NCI-H2107 (cell line): ENCODE measurements at regions not wholly inside any gene's neighbourhood (a gene's known extent, or its start where the extent isn't known, plus 50 kb on each side); places are given as distances from the start of the nearest gene placed in this dataset.
"Not testable (repeated sequence)": the region's sequence is repeated elsewhere in the genome, so short reads cannot be mapped to it uniquely, and the experiment has no call there.

Experiments used
- DNase-seq: peaks from one replicate; lab custom pipeline; 2025; lab: John Stamatoyannopoulos, UW

DNA sequence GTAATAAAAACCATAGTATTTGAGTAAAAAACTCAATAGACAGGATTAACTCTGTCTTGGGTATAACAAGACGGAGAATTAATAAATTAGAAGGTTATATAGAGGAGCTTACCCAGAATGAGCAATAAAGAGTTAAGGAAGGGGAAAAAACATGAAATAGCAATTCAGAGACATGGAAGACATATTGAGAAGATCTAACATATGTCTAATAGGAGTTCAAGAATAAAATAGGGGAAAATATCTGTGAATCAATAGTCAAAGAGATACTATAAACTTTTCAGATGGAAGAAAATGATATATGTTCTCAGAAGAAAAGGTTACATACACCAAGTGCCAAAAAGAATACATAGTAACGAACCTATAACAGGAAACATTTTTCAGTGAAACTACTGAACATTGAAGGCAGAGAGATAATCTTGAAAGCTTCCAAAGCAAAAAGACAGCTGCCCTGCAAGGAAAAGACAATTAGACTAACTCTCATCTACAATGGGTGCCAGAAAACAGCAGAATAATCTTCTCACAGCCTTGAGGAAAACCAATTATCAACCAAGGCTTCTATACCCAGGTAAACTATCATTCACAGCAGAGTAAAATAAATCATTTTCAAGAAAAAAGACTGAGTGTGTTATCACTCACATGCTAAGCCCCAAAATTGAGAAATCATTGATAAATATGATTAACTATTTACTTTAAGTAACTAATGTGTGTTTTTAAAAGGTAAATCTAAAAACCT is 106.0 kb downstream of the ENC1 start:
- DNase-seq, result no peak

DNA sequence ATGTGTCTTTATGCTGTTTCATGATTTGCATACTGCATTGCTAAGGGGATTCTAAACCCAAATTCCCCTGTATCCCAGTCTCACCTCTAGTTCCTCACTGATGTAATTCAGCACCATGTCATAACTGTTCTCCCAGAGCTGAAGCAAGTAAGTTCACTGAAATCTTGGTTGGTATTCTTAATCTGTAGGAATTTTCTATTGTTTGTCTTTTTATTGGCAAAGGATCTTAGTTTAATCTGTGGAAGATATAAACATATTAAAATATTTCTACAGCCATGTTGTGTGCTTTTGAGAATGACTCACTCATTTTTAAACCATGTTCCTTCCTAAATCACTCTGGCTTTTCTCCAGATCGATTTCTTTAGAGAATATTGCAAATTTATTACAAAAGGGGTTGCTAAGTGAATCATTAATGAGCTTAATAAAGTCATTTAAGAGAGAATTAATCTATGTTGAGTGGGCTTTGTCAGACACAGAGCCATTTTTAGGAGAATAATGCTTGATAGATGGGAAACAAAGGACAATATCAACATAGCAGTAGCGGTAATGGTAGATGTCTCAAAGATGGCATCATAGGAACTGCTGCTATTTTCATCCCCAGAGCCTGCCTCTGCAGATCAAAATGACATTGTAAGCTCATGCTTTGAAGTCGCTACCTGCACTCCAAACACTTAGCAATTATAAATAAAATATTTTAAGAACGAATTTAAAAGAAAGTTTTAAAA is 110.0 kb downstream of the ENC1 start:
- DNase-seq, result no peak

DNA sequence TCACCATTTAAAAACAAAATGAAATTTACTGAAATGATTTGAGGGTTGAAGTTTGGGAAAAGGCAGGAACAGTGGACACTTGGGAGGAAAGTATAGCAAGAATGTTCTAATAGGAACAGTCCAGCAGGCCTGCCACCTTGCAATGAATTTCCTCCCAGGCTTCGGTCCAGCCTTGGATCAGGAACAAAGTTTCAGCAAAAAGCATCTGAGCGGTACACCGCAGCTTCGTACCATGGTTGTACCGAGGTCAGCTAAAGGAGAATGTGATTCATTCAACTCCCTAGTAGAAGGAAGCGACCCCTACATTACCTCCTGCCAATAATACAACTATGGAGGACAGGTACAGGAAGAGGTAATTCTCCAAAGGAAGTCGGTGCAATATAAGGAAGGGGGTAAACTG is 111.4 kb downstream of the ENC1 start:
- no peak for DNase-seq

DNA sequence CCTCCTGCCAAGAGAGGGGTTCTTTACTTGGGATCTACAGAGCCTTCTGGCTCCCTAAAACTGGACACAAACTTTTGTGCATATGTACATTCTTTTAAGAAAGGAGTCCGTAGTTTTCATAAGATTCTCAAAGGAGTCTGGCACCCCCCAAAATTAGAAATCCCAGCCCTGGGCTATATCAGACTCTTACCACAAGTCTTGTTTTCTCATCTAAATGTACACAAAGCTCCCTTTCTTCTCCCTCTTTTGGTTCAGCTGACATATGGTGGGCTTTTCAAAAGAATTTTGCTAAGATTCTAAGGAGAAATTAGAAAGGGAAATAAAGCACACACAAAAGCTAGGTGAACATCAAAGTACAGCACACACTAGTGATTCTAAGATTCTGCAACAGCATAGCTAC is 114.4 kb downstream of the ENC1 start:
- DNase-seq, result no peak

DNA sequence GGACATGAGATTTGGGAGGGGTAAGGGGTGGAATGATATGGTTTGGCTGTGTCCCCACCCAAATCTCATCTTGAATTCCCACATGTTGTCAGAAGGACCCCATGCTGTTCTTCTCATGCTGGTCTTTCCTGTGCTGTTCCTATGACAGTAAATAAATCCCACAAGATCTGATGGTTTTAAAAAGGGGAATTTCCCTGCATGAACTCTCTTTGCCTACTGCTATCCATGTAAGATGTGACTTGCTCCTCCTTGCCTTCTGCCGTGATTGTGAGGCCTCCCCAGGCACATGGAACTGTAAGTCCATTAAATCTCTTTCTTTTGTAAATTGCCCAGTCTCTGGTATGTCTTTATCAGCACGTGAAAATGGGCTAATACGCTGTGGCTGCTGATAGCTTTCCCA is 115.8 kb downstream of the ENC1 start:
- not testable (repeated sequence) for DNase-seq

DNA sequence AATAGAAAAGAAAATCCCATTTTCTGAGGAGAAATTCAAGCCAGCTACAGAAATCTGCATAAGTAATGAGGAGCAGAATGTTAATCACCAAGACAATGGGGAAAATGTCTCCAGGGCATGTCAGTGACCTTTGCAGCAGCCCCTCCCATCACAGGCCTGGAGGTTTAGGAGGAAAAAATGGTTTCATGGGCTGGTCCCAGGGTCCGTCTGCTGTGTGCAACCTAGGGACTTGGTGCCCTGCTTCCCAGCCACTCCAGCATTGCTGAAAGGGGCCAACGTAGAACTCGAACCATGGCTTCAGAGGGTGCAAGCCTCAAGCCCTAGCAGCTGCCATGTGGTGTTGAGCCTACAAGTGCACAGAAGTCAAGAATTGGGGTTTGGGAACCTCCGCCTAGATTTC is 116.8 kb downstream of the ENC1 start:
- DNase-seq, result not testable (repeated sequence)

DNA sequence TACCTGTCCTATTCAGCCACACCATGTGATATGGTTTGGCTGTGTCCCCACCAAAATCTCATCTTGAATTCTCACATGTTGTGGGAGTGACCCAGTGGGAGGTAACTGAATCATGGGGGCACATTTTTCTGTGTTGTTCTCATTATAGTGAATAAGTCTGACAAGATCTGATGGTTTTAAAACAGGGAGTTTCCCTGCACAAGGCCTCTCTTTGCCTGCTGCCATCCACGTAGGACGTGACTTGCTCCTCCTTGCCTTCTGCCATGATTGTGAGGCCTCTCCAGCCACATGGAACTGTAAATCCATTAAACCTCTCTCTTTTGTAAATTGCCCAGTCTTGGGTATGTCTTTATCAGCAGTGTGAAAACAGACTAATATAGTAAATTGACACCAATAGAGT is 117.7 kb downstream of the ENC1 start:
- DNase-seq, result not testable (repeated sequence)

DNA sequence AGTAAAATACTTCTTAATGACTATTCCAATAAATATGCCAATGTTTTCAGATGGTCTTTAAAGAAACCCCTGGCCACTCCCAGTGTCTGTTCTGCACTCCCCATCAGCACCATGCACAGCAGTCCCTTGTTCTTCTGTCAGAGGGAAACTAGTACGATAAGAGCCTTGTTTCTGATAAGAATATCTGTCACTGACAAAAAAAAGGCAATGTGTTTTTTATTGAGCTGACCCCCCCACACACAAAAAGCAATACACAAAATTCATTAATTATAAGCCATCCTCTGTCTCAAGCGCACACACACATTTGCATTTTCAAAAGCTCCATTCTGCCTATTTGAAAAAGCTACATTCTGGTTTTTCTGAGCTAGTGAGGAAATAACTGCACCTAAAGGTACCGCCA is 119.1 kb downstream of the ENC1 start:
- no peak for DNase-seq

DNA sequence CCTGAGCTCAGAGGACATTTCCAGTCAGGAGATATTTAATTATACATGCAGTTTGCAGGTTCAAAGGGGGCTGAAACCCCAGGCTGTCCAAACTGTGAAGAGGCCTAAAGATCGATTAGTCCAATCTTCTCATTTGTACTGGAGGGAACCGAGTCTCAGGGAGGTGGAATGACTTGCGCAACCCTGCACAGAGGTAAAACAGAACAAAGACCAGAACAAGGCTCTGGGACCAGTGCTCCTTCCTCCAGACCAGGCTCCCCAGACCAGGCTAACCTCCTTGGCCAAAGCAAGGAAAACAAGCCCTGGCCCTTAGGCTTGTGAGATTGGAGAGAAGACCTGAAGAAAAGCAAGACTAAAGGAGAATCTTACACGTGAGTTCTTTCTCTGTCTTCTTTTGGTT is 120.8 kb downstream of the ENC1 start:
- no peak for DNase-seq

DNA sequence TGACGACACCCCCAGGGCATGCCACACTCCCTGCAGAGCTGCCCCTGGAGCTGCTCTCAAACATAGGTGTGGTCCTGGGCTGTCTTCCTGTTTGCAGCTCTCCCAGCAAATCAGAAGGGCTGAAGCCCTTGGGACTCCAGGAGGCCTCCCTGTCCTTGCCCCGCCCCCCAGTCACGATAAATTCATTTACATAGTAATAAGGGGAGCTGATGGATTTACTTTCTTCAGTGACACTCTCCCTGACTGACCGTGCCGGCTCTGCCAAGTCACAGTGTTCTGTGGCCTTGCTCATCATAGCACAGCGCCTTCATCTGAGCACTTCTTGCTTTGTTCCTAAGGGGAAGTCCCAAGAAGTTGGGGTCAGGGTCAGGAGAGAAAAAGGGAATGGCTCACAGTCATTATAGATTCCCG is 121.4 kb downstream of the ENC1 start:
- no peak for DNase-seq

DNA sequence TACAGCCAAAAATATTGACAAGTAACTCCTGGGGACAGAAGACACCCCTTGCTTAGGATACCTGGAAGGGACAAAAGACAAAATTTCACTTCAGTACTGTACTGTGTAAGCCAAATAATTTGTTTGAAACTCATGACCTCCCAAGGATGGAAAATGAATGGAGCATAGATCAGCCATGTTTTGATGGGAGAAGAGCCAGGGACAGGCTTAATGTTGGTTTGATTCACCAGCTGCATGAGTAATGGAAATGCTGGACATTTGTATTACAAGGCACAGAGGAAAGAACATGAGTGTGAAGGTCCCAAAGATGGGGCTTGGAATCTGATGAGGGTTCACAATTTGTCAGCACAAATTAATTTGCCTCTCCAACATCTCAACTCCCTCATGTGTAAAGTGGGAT is 122.8 kb downstream of the ENC1 start:
- no peak for DNase-seq

DNA sequence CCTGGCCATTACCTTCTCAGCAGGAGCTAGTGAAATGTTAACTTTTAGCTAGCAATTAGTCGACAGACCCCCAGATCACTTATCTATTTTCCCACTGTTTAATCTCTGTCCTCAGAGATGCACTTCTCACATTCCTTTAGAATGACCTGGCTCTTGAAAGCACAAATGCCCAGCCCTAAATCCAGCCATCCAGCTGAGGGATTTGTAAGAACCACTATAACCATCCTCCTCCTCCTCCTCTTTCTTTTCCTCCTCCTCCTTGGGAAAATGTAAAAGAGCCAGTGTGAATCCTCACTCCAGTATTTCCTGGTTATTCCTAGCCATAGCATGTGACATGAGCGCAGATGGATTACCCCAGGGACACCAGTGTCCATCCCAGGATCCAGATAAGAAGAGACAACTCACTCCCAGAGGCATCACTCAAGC is 124.3 kb downstream of the ENC1 start:
- DNase-seq, result no peak

DNA sequence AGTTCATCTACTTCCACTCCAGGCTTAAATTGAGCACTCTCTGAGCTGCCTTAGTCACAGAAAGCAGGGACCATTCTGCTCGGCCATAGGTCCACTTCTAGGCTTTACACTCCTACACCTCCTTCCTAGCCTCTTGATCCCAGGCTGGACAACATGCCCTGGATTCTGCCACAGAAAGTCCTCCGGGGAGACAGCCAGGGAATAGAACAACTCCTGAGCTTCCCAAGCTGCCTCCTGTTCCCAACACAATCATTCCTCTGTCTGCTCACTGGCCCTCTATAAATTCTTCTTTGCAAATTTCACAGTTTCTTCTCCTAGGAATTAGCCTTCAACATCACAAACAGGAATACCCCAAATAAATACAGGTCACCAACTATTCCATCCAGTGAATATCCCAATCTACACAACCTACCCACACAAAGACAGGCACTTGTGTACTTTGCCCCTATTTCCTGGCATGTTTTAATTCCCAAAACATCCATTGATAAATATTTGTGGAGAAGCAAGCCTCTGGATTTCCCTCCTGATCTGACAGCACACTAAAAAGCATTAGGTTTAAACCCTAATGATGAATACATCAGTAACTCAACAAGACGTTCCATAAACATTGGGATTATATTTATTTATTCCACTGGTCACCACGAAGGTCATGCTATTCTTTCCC is 125.5 kb downstream of the ENC1 start:
- DNase-seq, result no peak

DNA sequence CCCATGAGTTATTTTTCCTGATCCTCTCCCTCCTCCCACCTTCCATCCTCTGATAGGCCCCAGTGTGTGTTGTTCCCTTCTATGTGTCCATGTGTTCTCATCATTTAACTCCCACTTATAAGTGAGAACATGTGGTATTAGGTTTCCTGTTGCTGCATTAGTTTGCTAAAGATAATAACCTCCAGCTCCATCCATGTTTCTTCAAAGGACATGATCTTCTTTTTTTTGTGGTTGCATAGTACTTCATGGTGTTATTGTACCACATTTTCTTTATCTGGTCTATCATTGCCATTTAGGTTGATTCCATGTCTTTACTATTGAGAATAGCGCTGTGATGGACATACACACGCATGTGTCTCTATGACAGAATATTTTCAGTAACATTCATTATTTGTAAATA is 128.8 kb downstream of the ENC1 start:
- DNase-seq, result not testable (repeated sequence)

DNA sequence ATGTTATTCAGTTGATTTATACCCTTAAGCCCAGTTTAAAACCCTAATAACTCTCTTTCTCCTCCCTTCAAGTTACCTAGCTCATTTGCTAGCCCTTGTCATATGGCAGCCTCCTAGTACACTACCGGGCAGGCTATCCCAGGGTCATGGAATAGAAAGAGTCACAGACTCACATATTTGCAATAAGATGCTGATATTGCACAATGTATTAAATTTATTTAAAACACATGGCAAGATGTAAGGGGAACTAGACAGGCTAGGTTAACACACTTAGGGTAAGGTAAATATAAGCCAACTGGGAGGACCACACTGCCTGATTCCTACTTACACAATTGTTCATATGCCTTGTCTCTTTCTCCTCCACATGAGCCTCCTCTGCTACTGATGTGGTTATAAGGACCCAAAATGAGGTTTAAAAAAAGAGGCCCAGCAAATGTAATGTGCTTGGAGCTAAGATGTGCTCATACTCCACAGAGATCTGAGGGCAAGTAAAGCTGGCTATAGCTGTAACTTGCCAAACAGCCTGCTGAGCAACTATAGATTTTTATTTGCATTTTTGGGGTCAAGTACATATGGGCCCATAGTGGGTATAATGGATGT is 130.0 kb downstream of the ENC1 start:
- no peak for DNase-seq

DNA sequence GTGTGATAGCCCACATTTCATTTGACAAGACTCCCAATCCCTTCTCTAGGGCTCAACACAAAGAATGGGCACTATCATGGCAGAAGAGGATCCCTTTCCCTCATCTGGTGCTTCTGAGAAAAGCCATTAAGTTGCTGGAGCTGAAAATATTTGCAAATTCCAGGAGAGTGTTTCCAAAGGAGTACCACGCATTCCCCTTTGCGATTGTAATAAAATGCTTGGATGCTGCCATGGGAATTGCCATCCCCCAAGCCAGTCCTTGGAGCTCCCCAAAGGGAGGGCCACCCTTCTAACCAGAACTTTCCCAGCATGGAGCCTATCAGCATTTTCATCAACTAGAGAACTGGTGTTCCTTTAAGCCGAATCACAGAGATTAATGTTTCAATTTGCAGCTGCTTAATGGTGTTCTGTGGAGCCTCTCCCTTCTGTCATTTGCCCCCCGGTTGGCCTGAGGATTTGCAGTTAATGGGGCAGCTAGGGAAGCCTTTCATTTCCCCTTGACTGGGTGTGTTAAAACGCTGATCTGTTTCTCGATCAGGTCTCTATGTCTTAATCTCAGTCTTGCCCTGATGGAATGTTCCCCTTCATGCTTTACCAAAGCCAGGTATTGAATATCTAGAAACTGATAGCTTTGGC is 133.0 kb downstream of the ENC1 start:
- DNase-seq, result no peak

DNA sequence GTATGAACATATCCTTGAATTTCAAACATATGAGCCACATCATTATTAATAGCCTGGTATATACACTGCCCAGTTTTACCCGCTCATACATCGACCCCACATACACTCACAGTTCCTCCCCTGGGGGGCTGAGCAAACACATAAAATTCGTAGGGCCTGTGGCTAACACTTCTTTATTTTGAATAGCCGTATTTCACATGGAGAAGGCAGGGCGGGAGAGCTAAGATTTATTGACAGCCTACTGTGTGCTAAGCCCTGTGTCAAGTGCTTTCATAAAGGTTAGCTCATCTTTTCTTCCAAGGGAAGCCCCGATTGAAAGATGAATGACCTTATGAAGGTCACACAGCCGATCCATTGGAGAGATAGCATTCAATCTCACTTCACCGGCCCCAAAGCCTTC is 134.4 kb downstream of the ENC1 start:
- no peak for DNase-seq

DNA sequence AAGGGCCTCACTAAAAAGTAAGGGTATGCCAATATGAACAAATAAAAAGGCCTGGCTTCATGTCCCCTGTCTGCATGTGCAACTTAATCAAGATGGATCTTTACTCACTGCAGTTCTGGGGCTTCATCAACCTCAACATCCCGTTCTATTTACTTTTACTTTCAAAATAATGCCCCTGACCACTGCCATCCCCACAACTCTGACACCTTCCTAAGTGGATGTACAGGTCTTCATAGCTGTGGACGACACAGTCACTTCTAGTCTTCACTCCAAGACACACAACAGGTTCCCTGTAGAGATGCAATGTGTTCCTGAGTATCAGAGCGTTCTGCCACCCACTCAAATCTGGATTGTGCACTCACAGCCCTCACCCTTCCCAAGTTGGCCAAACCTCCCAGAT is 136.1 kb downstream of the ENC1 start:
- no peak for DNase-seq

DNA sequence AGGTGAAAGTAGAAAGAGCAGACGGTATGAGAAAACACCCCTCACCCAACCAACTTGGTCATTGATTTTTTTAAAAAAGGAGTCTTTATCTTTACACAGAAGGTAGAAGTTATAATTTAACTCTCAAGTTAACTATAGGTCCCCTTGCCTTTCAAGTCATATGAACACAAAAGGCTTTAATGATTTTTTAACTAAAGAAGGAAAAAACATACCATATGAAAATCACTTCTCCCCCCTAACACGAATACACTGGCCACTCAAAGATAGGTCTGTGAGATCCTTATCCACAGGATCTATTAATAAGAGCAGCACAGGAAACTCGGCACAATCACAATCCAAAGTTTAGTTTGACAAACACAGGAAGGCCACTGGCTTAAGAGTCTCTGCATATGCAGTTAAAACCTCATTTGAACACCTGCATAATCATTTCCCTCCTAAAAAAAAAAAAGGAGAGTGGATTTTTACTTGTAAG is 138.0 kb downstream of the ENC1 start:
- no peak for DNase-seq

DNA sequence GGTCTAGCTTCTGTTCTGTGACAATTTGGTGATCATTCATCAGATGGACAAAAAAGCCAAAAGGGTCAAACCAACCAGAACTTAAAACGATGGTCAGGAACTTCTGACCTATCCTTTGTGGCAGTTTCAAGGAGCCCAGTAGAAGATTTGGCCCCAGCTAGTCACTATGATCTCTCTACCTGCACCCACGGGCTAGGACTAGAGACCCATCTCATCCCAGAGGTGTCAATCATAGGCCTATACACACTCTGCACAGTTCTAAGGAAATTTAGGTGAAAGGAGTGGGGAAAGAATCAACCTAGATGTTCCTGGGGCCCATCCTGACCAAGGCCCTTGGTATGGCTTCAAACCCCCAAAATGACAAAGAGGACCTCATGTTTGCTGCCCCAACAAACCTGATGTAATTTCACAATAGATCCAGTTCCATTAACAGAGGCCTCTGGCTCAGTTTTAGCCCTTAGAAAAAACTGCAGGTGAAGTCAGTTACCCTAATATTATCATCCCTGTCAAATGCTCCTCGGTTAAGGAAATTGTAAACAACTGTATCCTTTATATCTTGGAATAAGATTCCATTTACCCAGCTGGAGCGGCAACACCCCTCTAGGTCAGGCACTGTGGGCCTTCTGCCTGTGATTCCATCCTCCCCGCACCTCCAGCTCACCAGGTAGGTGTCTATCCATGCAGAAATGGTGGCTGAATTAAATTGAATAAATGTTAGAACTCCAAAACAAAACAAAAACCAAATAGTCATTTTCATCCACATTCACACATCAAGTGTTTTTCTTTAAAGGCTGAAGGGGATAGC is 138.7 kb downstream of the ENC1 start:
- DNase-seq, result no peak
